Dedifferentiated amniotic fluid mesenchymal stem cell (primary cell): ENCODE measurements at regions not wholly inside any gene's neighbourhood (a gene's known extent, or its start where the extent isn't known, plus 50 kb on each side); places are given as distances from the start of the nearest gene placed in this dataset.
"Not testable (repeated sequence)": the region's sequence is repeated elsewhere in the genome, so short reads cannot be mapped to it uniquely, and the experiment has no call there.

ENCODE experiments used
- DNase-seq: peaks from one replicate; pipeline ENCODE4 v3.0.0-alpha.2; 2016; ENCODE audit errors: extremely low spot score

DNA sequence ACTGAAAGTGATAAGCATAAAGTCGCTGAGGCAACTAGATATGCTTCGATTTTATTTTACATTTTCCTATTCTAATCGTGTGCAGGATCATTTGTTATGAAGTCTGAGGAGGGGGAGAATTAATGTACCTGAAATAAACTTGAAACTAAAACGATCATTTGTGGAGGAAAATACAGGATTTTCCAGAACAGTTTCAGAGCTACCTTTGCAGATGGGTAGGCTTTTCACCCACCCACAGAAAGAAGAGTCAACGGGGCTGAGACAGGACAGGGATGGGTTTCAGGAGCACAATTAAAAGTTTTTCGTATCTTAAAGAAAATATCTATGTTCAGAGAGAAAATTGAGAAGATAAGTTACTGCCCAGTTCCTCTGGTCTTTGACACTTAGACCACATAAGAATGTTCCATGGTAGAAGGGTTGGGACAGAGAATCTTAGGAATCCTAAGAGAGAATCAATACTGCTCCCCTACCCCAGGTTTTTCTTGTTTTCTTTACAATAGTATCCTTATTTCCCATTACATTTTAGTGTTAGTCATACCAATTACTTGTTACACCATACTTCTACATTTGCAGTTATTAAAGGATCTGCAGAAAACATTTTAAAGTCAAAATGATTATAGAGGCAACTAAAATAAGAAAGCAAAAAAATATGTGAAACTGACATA, 211.4 kb downstream of the DEPDC1B start:
- no peak for DNase-seq

GRCh38 chr5:60487885-60488442, 212.0 kb downstream of the DEPDC1B start:
- no peak for DNase-seq

- DNase-seq, result no peak
These were observed 212.5 kb downstream of the DEPDC1B start for GRCh38 chr5:60487476-60487875.

DNA sequence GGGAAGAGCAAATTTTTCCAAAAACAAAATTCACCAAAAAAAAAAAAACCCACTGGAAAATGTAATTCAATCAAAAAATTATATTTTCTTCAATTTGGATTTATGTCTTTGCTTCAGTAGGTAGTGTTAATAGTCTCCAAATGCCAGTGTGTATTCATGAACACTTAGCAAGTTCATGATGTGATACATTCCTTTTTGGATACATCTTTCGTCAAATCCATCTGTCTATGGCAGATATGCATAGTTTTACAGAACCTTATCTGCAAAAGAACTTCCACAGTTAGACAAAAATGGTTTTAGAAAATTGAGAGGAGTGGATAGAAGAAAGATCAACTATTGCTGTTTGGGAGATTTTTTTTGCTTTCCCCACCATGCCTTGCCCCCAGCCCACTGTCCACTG, 214.6 kb downstream of the DEPDC1B start:
- DNase-seq, result no peak

- DNase-seq, result no peak
These were observed 216.9 kb downstream of the DEPDC1B start for GRCh38 chr5:60483050-60483449.

- DNase-seq, result no peak
These were observed 217.7 kb downstream of the DEPDC1B start for GRCh38 chr5:60482301-60482700.

GRCh38 chr5:60479542-60479941, 220.4 kb downstream of the DEPDC1B start:
- no peak for DNase-seq

GRCh38 chr5:60477849-60478248, 222.1 kb downstream of the DEPDC1B start:
- no peak for DNase-seq

GRCh38 chr5:60473654-60474053, 226.3 kb downstream of the DEPDC1B start:
- no peak for DNase-seq

- DNase-seq, result not testable (repeated sequence)
These were observed 226.9 kb downstream of the DEPDC1B start for GRCh38 chr5:60473027-60473426.

DNA sequence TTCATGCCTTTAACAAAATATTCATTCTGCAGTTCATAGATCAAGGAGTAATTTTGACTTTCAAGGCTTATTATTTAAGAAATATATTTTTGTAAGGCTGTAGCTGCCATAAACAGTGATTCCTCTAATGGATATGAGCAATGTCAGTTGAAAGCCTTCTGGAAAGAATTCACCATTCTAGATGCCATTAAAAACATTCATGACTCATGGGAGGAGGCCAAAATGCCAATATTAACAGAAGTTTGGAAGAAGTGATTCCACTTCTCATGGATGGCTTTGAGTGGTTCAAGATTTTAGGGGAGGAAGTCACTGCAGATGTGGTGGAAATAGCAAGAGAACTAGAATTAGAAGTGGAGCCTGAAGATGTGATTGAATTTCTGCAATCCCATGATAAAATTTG, 229.1 kb downstream of the DEPDC1B start:
- no peak for DNase-seq

DNA sequence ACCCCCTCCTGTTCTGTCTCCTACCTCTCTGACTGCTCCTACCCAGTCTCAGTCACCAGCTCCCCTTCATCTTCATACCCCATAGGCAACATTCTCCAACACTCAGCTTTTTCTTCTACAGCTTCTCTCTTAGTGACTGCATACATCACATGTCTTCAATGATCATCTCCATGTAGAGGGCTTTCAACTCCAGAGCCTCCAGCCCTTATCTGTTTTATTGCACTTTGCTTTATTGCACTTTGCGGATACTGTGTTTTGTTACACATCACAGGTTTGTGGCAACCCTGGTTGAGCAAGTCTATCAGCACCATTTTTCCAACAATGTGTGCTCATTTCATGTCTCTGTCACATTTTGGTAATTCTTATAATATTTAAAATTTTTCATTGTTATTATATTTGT, 230.7 kb downstream of the DEPDC1B start:
- no peak for DNase-seq

DNA sequence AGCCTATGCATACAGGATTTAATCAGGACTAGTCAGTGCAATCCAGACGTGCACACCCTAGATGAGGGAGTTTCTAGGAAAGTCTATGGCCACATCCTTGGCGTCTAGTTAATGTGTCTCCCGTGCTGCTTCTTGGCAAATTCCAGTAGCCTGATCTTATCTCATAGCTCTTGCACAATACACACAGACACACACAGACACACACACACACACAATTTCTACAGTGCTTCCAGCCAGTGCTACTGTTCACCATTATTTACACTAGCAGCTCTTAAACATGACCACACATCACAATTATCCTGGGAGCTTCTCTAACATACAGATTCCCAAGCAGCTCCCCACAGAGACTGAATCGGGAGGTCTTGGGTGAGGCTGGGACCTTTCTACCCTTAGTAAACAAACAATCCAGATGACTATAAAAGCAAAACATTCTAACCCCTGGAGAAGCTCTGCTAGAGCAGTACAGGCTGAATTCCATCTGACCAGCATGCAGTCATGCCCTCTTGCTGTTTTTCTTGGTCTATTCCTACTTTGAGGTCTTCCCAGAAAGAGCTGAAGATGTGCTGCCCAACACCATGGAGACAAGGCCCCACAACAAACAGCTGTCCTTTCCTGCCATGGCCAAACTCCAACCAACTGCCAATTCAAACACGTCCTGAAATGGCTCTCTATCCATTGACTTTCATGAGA, 236.6 kb downstream of the DEPDC1B start:
- no peak for DNase-seq

GRCh38 chr5:60458666-60459065, 241.3 kb downstream of the DEPDC1B start:
- DNase-seq, result no peak

GRCh38 chr5:60457233-60457632, 242.7 kb downstream of the DEPDC1B start:
- DNase-seq, result no peak

DNA sequence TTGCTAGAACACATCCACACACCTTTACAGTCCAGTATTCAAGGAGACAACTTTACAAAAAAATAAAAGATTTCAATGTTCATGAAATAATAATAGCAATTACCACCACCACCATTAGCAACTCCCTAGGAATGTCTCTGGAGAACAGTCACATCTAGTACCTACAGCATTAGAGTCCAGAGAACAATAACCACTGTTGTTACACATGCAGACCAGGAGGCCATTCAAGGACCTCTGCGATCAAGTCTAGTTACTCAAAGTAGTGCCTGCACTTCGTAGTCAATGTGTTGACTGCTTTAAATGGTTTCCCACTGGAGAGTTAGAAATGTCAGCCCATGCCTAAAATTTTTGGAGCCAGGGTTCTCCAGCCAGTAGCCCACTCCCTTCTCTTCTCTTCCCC, 244.4 kb downstream of the DEPDC1B start:
- no peak for DNase-seq

- DNase-seq, result not testable (repeated sequence)
These were observed 245.7 kb downstream of the DEPDC1B start for GRCh38 chr5:60454277-60454676.

DNA sequence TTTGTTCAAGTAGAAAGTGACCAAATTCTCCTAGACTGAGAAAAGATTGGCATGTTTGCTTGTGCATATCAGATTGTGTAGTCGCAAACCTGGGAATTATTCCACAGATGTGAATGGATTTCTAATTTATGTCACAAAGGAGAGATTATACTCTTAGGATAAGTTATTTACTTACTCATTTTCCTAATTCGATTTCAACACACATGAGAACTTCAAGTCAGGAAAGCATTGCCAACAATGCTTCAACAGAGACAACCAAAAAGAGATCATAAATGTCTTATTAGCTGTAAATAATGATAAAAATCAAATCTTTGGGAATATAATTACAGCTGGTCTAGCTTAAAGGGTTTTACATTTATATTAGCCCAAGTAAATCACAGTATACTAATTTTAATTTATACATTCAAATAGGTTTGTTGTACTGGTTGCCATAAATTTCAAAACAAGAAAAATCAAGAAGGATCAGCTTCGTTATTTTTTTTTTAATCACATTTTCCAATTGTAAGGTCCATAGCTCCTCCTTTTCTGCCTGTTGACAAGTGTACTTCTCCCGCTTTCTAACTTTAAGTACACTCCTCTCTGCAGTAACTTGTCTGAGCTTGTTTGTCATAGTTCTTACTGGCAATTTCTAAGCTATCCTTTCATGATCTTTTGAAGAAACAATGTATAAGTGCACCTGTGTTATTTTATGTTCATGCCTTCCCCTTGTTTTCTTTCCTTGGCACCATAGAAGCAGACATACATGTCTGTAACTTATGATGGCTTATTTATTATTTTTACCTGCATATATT, 246.6 kb downstream of the DEPDC1B start:
- no peak for DNase-seq

- DNase-seq, result no peak
These were observed 251.4 kb downstream of the DEPDC1B start for GRCh38 chr5:60448600-60448999.

DNA sequence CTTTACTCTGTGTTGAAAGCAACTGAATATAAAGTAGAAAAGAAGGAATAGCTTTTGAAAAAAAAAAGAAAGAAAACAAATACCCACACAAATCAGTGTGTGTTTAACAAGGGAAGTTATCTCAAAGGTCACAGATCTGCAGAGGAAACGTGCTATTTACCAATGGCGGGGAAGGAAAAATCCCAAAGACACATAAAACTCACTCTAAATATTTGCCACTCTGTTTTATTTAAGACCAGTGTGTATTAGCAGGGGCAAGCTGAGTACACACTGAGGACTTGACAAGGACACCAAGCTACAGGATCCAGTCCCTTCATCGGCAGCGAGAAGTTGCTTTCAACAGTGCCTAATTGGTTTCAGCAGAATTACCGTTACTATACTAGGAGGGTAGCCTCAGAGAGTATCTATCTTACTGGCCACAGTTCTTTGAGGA, 252.5 kb downstream of the DEPDC1B start:
- DNase-seq, result no peak

- DNase-seq, result no peak
These were observed 253.0 kb downstream of the DEPDC1B start for GRCh38 chr5:60446917-60447316.

- DNase-seq, result no peak
These were observed 254.0 kb downstream of the DEPDC1B start for GRCh38 chr5:60445921-60446320.
